ENCODE measurements at regions not wholly inside any gene's neighbourhood (a gene's known extent, or its start where the extent isn't known, plus 50 kb on each side); places are given as distances from the start of the nearest gene placed in this dataset.

DNA sequence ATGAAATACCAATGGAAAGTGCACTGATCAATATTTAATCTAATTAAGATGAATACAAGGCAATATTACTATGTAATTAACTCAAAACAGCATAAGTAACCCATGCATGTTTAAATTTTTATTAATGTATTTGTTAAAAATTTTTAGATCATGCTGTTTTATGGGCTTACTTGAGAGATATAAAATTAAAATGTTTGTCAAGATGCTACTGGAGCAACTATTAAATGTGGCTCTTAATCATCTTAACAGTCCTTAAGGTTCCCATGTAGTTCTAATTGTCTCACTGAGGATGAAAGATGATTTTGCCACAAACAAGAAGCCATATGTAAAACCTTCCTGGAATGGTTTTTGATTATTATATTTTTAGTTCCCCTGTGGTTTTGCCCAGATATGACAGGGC is 897.1 kb downstream of the KCNMA1 start:
- Mint-ChIP-seq H3K4me1 (peaks cover 4% of the 10 kb centered on the region), H3K27ac (ENCODE audit: unreplicated experiment) (no peak overlapping the region), H3K36me3 (ENCODE audit: low read depth) (no peaks in the 10 kb centered on the region), H3K27me3 (ENCODE audit: low read depth) (no peaks in the 10 kb centered on the region), H3K9me3 (no peaks in the 10 kb centered on the region), H3K4me3 (no peak overlapping the region)
- TF ChIP-seq, protein P1, sequence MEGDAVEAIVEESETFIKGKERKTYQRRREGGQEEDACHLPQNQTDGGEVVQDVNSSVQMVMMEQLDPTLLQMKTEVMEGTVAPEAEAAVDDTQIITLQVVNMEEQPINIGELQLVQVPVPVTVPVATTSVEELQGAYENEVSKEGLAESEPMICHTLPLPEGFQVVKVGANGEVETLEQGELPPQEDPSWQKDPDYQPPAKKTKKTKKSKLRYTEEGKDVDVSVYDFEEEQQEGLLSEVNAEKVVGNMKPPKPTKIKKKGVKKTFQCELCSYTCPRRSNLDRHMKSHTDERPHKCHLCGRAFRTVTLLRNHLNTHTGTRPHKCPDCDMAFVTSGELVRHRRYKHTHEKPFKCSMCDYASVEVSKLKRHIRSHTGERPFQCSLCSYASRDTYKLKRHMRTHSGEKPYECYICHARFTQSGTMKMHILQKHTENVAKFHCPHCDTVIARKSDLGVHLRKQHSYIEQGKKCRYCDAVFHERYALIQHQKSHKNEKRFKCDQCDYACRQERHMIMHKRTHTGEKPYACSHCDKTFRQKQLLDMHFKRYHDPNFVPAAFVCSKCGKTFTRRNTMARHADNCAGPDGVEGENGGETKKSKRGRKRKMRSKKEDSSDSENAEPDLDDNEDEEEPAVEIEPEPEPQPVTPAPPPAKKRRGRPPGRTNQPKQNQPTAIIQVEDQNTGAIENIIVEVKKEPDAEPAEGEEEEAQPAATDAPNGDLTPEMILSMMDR (conservative IDR thresholded peaks at IDR 0.05): no peak
- no peak for DNase-seq (ENCODE audit: low read depth, low spot score)

DNA sequence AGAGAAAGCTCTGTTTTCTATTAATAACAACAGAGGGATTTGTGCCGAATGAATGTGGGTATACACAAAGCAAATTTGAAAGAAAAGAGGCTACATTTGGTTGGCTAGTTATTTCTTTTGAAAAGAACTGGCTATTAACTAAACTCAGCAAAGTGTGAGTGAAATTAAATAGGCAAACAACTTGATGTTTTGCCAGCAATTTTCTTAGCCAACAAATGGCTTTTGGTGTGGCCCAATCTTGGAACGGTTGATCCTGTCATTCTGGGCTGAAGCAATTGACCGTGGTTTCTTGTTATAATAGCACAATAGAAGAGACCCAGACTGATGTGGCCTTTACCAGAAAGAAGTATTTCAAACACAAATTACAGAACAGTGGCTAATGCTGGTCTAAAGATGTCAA is 898.6 kb downstream of the KCNMA1 start:
- Mint-ChIP-seq H3K36me3 (ENCODE audit: low read depth) (no peaks in the 10 kb centered on the region), H3K27me3 (ENCODE audit: low read depth) (no peaks in the 10 kb centered on the region), H3K4me3 (no peak overlapping the region), H3K4me1 (peaks cover 7% of the 10 kb centered on the region), H3K27ac (ENCODE audit: unreplicated experiment) (no peak overlapping the region), H3K9me3 (no peaks in the 10 kb centered on the region)
- DNase-seq (ENCODE audit: low read depth, low spot score): no peak
- TF ChIP-seq, protein P1 (conservative IDR thresholded peaks at IDR 0.05): no peak

DNA sequence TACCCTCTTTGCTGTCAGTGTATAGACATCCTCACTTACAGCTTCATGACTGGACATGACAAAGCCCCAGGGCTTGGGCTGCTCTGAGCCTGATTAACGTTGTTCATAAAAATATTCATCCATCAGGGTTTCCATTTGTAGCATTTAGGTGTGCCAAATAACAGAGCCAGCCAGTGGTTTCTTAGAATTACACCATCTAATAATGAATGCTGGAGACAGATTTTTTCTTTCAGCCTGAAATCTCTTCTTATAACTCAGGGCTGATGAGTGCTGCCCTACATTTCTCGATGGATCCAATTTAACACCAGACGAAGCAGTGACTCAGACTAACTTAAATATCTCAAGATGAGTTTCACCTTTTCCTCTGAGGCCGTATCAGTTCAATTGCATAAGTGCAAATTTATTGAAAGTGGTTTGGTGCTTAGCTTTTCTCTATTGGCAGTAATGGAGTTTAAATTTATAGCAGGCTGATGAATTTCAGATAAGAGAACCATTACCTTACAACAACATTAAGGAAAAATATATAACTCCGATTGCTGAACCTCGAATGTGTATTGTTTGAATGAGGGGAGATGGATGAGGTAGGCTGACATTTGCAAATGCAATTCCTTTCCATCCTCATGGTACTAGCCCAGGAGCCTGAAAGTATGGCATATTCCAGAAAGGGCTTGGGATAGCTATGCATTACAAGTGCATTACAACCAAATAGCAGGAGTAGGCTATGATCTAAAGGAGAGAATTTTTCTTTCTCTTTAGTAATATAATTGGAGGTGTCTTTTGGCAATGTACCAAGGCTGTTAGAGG is 900.6 kb downstream of the KCNMA1 start:
- Mint-ChIP-seq H3K27me3 (ENCODE audit: low read depth) (peaks cover under 1% of the 10 kb centered on the region), H3K9me3 (peaks cover 1% of the 10 kb centered on the region), H3K27ac (ENCODE audit: unreplicated experiment) (no peak overlapping the region), H3K4me1 (peaks cover 7% of the 10 kb centered on the region), H3K4me3 (no peak overlapping the region), H3K36me3 (ENCODE audit: low read depth) (peaks cover under 1% of the 10 kb centered on the region)
- DNase-seq (ENCODE audit: low read depth, low spot score): no peak
- TF ChIP-seq, protein P1 (conservative IDR thresholded peaks at IDR 0.05): no peak

DNA sequence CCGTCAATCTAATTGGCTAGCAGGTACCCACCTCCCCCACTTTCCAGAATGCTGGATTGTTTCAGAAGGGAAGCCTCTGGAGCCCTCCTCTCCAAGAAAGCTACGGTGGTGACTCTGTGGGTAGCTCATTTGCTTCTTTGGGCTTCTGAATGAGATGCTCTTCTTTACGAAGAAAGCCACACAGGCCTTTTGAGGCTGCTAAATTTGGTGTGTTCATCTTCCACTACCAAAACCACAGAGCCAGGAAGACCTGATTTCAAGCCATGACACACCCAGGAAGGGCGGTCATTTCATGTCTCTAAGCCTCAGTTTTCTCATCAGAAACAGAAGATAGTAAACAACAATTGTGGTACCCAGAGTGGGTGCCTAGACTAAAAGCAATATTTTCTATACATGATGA is 901.2 kb downstream of the KCNMA1 start:
- peaks cover 4% of the 10 kb centered on the region for H3K9me3 Mint-ChIP-seq
- H3K27ac Mint-ChIP-seq (ENCODE audit: unreplicated experiment): no peak overlapping the region
- peaks cover 2% of the 10 kb centered on the region for H3K27me3 Mint-ChIP-seq (ENCODE audit: low read depth)
- H3K4me1 Mint-ChIP-seq: peaks cover 7% of the 10 kb centered on the region
- no peak overlapping the region for H3K4me3 Mint-ChIP-seq
- H3K36me3 Mint-ChIP-seq (ENCODE audit: low read depth): peaks cover 3% of the 10 kb centered on the region
- TF ChIP-seq, protein P1 (conservative IDR thresholded peaks at IDR 0.05): no peak
- DNase-seq (ENCODE audit: low read depth, low spot score): no peak

DNA sequence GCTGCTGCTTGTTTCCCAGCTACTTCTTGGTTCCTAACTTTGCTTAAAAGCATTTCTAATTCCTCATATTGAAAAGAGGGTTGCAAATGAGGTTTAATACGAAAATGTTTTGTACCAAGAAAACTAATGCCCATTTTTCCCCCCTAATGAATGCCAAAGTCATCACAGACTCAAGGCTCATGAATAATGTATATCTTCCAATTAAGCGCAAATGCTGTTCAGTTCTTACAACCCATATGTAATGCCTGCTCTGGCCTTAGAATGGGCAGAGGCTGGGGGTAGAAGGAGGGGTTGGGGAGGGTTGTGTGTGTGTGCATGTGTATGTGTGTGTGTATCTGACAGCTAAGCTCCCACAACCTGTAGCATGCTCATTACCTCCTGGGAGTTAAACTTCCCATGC is 901.7 kb downstream of the KCNMA1 start:
- peaks cover 7% of the 10 kb centered on the region for H3K4me1 Mint-ChIP-seq
- peaks cover 4% of the 10 kb centered on the region for H3K9me3 Mint-ChIP-seq
- DNase-seq (ENCODE audit: low read depth, low spot score): no peak
- peaks cover 2% of the 10 kb centered on the region for H3K27me3 Mint-ChIP-seq (ENCODE audit: low read depth)
- peaks cover 3% of the 10 kb centered on the region for H3K36me3 Mint-ChIP-seq (ENCODE audit: low read depth)
- H3K4me3 Mint-ChIP-seq: no peak overlapping the region
- TF ChIP-seq, protein P1 (conservative IDR thresholded peaks at IDR 0.05): no peak
- H3K27ac Mint-ChIP-seq (ENCODE audit: unreplicated experiment): no peak overlapping the region

Data from neural crest cell (in vitro differentiated cells).